GM11168 (cell line): ENCODE measurements at regions not wholly inside any gene's neighbourhood (a gene's known extent, or its start where the extent isn't known, plus 50 kb on each side); places are given as distances from the start of the nearest gene placed in this dataset.

Experiments used
- in situ Hi-C: fragments of 300-500 bp; cut with MboI; formaldehyde crosslinking; loops from one replicate; pipeline ENCODE4 v1.12.0; 2022; ENCODE audit warnings: low sequenced_read_pairs; ENCODE audit not compliant: unreplicated experiment

DNA sequence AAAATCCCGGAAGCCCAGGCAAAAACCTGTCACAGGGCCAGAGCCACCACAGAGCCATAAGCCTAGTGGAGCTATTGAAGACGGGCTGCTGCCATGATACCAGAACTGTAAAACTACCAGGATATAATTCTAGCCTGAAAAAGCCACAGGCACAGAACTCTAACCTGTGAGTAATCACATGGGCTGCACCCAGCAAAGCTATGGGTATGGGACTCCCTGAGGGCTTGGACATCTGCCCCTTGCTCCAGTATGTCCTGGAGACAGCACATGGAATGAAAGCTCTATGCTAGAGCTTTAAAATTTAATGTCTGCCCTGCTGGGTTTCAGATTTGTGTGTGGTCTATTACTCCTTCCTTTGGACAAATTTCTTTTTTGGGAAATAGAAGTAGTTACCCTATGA lies 2183.6 kb upstream of the CELF4 start:
- in situ Hi-C loops, result no loop called here

DNA sequence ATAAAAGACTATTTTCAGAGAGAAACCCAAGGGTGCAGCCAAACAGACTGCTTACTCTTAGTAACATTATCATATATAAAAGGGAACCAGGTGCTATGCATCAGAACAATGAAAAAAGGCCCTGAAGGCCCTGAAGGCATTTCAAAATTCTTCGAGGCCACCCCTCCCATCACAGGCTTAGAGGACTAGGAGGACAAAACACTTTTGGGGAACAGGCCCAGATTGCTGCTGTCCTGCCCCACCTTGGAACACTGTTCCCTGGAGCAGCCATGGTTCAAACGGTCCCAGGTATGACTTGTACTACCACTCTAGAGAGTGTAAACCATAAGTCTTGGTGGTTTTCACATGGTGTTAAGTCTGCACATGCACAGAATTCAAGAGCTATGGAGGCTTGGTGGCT lies 2183.1 kb upstream of the CELF4 start:
- in situ Hi-C loops, result no loop called here

DNA sequence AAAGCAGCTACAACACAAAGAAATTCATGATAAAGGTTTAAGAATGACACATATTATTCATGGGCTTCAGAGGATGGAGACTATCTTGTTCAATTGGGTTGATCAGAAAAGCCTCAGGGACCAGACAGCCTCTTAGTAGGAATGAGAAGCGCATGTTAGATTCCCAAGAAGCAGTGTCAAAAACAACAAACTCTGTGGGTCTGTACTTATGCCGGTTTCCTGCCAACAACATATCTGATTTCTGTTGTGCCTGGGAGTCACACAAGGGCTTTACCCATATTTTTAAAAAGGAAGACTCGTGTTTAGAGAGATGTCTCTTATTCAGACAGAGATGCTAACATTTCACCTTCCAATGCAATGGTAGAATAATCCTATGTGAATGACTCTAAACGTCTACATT lies 2180.6 kb upstream of the CELF4 start:
- in situ Hi-C loops, result no loop called here

DNA sequence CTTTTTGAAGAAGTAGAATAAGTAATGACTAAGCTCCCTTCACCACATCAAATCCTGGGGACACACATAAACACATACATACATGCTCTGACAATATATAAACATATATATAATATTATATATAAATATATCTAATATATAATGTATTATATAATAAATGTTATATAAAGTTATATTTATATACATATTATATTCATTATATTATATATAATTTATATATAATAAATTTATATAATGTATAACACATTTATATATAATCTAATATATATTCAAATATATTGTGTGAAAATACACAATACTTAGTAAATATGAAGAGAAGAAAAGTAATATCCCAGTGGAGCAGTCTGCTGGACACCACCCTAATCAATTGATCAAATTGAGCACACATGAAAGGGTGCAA lies 2177.9 kb upstream of the CELF4 start:
- in situ Hi-C loops, result no loop called here

DNA sequence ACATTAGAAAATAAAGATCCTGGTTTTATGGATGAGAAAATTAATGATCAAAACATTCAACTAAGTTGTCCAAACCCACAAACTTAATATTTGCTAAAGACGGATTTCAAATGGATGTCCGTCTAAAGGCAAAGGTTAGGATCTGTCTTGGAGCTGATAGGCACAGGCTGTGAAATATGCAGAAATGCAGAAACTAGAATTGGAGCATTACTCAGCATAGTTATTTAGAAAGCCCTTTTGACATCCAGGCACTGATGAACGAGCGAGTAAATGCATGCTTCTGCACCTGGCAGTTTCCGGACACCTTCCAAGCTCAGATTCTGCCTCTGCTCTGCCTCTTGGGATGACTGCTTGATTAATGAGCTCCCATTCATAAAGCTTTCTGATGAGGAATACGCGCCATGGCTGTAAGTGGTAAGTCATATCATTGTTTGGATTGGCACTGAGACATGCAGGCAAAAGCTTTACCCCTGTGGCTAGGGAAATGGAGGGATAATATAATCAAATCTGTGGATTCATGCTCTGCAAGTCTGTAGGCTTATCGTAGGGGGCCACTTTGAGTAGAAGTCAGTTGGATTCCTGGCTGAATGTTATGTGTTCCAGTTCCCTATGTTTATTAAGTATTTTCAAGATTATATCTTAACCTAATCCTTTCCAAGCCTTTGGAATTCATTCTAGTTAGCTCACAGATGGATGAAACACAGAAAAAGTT lies 2176.3 kb upstream of the CELF4 start:
- in situ Hi-C loops, result no loop called here

DNA sequence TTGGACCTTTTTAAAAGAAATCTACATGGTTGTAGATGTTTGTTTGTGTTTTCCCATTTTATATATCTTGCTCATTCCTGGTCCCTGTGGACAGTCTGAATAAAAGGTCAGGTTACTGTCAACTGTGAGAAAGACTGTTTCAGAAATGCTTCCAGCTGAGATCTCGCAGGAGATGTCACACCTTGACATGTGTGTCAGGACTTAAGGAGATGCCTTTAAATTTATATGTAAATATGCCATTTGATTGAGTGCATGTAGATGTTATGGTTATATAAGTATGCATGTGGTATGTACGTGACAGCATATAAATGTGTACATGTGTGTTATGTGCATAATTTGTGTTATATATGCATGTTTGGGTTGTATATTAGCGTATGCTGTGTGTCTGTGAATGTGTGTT lies 2172.3 kb upstream of the CELF4 start:
- in situ Hi-C loops, result no loop called here

DNA sequence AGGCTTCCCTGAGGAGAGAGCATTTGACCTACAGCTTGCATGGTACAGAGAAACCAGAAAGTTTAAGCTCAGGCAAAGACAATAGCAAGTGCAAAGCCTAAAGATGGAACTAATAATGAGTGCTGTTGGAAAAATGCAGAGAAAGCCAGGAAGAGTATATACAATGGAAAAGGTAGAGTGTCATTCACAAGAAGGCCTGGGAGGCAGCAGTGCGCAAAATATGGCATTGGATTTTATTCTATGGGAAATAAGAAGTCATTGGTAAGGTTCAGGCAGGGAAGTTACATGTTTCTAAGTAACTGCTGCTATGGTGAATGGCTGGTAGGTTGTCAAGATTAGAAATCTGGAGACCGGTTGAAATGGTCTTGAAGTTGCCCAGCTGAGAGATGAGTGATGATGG lies 2167.3 kb upstream of the CELF4 start:
- in situ Hi-C loops, result no loop called here

DNA sequence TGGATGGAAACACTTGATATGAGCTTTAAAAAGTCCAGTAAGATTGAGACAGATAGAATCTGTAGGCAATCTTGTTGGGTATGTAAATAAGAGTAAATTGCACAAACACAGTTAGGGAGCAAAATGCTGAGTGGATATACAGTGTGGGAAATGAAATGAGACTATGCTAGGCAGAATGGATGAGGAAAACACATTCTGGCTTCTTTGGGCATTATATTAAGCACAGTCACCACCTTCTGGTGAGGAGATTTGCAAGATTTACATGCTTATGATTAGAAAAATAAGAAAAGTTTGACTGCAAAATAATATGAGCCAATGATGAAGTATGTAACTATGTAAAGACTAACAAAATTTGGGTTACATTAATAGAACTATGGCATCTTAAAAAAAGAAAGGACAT lies 2165.0 kb upstream of the CELF4 start:
- in situ Hi-C loops, result no loop called here

DNA sequence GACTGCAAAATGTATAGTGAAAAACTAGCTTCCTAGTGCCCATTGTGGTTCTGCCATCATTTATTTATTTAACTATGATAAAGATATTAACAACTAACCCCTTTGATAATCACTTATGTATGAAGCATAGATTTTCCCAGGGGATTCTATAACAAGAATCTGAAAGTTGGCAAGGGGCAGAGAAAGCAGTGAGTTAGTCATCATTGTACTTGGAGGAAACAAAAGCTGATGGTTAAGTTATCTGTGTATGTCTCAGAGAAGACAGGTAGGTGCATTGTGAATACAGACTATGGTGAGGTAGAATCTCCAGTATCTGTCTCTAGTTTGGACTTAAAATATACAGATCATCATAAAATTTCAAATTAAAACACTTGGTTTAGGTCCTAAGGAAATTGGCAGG lies 2159.1 kb upstream of the CELF4 start:
- in situ Hi-C loops, result no loop called here

DNA sequence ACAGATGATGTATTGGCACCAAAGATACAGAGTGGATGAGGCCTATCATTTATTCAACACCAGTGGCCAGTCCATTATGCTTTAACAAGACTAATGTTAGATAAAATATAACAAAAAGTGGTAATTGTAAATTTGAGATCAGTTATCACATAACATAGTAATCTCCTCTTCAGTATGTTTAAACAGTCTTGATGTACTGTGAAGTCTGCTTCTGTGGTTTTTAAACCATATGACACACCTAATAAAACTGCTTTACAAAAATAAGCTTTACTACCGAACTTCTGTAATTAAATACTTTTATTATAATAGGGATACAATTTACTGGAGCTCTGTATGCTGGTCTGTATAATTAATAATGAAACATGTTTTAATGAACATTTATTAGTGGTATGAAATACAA lies 2156.1 kb upstream of the CELF4 start:
- in situ Hi-C loops, result no loop called here

DNA sequence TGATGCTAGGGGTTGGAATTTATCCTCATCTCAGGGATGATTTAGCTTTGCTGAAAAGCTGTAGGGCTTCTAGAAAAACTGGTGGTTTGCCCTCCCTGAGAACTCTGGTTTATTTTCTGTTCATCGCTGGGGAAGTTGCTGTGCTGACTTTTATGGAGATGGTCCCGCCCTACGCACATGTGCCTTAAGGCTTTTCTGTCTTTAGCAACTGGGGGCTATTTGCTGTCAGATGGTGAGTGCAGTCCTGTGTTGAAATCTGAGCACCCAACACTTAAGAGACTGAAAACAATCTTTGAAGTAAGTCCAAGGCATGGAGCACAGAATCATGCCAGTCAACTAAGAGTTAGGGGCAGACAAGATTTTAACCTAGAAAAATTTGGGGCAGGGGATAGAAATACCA lies 2148.4 kb upstream of the CELF4 start:
- in situ Hi-C loops, result no loop called here

DNA sequence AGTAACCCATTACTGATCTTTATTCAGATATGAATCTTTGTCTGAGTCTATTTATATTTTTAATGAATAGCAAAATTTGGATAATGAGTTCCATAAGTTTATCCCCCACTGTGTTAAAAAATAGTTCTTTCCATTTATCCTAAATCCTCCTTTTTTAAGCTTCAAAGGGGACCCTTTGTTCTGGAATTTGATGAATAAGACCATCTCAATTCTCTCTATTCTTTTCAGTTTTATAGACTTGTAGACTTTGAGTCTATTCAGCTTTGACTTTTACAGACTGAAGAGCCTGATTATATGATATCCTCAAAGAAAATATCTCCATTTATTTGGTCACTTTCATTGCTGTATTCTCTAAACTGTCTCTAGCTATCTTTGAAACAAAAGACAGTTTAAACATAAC lies 2146.1 kb upstream of the CELF4 start:
- in situ Hi-C loops, result no loop called here

DNA sequence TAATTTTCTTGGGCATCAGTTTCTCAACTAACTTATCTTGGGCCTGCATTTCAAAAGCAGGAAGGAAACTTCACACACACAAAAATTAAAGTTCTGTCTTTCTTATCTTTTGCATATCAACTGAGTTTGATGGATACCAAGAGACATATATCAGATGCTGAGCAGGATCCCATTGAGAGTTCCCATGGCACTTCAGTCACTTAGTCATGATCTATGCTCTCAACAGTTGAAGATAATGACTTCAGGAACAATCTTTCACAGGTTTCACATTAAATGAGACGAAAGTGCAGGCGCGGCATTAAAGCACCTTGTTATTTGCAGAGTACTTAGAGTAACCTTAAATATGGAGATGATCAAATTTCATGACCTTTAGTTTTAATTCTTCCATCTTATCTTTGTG lies 2139.8 kb upstream of the CELF4 start:
- in situ Hi-C loops, result no loop called here

DNA sequence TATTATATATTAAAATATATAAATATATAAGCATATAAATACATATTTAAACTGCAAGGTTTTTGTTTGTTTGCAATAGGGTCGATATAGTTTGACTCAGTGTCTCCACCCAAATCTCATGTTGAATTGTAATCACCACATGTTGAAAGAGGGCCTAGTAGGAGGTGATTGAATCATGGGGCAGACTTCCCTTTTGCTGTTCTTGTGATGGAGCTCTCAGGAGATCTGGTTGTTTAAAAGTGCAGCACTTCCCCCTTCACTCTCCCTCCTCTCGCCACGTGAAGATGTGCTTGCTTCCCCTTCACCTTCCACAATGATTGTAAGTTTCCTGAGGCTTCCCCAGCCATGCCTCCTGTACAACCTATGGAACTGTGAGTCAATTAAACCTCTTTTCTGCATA lies 2137.3 kb upstream of the CELF4 start:
- in situ Hi-C loops, result no loop called here

DNA sequence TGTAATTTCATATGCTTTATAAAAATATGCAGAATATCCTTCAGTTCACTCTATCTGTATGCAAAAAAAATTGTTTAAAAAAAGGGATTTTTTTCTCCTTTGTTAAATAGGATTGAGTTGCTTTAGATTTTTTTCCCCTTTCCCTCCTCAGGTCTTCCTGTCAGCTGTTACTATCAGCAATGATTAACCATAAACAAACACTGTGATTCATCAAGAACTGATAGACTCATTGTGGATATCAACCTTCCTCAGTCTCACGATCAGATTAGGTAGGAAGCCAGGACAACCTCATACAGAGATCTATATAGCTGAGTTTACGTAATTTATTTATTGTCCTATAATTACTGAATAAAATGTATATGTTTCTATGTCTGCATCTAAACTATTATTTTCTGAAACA lies 2136.2 kb upstream of the CELF4 start:
- in situ Hi-C loops, result no loop called here

DNA sequence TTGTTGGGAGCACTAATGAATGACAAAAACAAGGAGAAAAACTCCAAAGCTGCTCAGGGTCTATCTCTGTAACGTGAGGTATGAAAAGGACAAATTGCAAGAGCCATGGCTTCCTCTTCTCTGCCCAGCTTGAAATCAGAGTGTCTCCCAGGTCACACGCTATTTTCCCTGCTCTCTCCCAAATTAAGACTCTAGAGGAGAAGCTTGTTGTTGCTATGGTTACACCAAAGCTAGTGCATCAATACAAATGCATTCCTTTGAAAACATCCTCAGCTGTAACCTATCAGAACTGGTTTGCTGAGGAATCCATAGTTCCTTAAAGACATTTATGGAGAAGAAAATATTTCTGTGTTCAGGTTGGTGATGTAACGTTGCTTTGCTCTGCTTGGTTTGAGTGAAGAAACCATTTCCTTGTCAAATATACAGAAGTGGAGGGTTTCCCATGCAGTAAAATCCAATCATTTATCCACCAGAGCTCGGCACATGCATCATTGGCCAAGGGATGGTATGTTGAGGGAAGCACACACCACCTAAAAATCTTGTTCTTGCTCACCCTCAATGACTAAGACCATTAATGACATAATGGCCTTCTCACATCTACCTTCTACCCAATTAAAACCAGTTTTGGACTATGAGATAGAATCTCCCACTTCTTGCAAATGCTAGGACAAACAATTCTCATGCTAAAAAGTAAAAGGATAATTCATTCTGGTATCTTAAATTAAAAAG lies 2135.6 kb upstream of the CELF4 start:
- in situ Hi-C loops, result no loop called here

DNA sequence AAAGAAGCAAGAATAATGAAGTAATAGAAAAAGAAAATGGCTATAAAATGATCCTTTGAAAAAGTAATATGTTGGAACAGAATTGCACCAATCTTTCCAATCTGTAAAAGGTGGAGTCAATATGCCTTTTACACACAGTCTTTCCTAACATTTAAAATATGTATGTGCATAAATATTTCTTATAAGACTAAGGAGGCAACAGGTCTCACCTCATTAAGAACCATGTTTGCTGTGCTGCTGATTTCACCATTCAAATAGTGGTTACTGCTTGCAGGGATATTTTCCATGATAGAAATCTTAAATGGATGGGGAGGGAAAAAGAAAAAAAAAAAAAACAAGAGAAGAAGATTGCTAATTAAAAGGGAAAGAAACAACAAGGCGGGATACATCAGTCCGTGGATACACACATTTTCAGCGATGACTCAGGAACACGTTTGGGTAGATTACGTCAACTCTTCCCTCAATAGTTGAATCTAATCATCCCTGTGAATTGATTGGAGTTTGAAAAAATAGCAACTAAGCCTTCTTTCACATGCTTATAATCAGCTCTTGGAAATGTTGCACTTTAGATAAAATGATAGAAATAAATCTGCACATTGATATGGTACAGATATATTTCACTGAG lies 2133.9 kb upstream of the CELF4 start:
- in situ Hi-C loops, result no loop called here

DNA sequence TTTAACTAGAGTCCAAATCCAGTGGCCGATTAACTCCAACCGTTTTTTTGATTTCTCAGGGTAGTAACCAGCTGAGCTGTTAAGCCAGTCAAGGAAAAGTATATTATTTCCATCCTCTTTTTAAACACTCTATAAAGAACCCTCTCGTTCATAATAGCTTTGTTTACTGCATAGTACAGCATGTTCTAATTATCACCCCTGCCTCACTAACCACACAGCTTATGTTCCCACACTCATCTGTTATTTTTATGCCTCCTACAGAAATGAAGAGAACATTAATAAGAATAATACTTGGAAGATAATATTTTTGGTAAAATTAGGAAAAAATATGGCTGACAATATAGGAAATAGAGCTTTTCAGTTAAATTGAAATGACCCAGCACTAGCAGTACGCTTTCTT lies 2132.8 kb upstream of the CELF4 start:
- in situ Hi-C loops, result no loop called here

DNA sequence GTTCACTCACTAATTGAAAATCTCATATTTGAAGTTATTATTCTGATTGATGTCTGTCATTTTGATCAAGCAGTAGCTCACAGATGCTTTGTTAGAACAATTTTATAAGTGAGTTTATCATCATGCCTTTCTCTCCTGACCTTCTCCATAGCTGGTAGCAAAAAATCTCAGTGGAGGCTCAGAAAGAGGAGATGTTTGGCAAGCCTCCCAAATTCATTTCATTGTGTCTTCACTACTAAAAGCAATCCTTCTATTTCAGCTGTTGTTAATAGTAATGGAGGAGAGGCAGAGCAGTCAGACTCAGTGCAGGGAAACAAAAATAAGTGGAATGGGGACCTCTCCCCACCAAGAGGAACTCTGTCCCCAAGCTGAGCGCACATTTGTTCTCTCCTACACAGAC lies 2127.8 kb upstream of the CELF4 start:
- in situ Hi-C loops, result no loop called here

DNA sequence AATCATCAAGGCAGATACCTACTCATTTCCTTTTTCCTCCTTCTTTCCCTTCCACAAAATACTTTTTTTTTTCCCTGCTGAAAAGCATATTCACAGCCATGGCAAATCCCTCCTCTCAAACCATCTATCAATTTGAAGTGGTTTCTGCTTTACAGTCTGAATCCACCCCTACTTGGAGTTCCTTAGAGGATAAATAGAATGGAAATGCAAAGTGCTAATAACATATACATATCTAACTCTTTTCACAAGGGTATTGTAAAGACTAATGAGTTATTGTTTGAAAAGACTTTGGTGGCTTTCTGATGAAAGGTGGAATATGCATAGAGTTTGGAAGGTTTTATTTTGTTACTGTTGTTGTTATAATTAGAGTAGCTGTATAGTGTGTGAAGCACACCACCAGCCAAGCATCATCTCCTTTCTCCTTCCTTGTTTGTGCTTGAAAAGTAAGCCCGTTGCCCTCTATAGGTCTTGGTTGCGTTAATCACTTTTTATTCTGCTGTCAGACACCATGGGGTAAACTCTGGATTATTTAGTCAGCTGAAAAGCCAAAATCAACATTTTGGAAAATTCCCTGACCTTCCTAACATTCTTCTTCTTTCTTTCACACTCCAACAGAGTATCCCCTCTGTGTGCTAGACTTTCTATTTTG lies 2126.9 kb upstream of the CELF4 start:
- in situ Hi-C loops, result no loop called here

DNA sequence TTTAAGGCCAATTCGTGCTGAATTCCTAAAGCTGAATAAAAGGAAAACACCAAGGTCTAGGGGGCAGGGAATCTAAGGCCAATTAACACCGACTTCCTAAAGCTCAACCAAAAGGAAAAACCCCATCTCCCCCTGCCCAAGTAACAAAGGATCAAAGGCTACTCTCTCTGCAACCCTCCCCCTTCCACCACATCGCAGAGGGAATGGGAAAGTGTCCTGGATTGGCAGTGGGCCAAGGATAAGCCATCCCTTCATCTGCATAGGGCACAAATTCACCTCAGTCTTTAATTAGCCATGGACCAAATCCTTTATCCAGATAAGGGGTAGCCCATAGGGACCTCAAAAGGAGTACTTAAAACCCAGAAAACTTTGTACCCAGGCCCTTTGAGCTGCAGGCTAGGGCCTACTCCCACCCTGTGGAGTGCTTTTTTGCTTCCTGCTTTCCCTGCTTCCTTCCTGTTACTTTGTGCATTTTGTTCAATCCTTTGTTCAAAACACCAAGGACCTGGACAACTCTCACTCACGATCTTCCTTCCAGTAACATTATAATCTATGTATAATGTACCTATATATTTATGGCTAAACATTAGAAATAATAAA lies 2119.8 kb upstream of the CELF4 start:
- in situ Hi-C loops, result no loop called here
